Endothelial cell of umbilical vein (primary cell): ENCODE measurements at regions not wholly inside any gene's neighbourhood (a gene's known extent, or its start where the extent isn't known, plus 50 kb on each side); places are given as distances from the start of the nearest gene placed in this dataset.

Source experiments
- BruUV-seq: library from RNA; stranded (reverse); fragments of 400-500 nt; replicated peaks from 2 replicates; lab custom pipeline; 2021; lab: Mats Ljungman, UMichigan
- CTCF ChIA-PET: fragments of 300-600, 350-600 bp; sonication (Branson Sonifier 250); formaldehyde crosslinking; loops from one replicate; lab custom pipeline; 2021; ENCODE audit warnings: antibody characterized with exemption, inconsistent platforms; lab: Charles Lee
- POLR2A ChIA-PET: fragments of 300-600, 350-600 bp; sonication (Branson Sonifier 250); formaldehyde crosslinking; loops from one replicate; lab custom pipeline; 2021; ENCODE audit warnings: antibody characterized with exemption, inconsistent platforms; lab: Charles Lee
- DNase-seq: peaks from one replicate; pipeline ENCODE4 v3.0.0-alpha.2; 2011; ENCODE audit warnings: low read depth, low spot score
- FAIRE-seq: peaks from 2 replicates; lab custom pipeline; 2011; peaks lifted over from hg19 to GRCh38; lab: Jason Lieb, UNC
- H2AFZ ChIP-seq: 2 replicates; pipeline ENCODE4 v1.6.0; 2012; ENCODE audit warnings: low read depth, low read length, control low read depth, inconsistent platforms
- H3K27ac ChIP-seq: 2 replicates; pipeline ENCODE4 v1.5.1; 2011; ENCODE audit warnings: low read depth, mild to moderate bottlenecking, control low read depth, low read length, moderate library complexity; ENCODE audit not compliant: insufficient read depth
- H3K27me3 ChIP-seq, 2 experiments: 2 replicates each; pipeline versions ENCODE4 v1.6.0 to v1.6.1; 2011; ENCODE audit warnings: low read length in 2 of 2, mixed read lengths in 1 of 2; ENCODE audit not compliant: control insufficient read depth in 2 of 2, insufficient read depth in 2 of 2
- H3K36me3 ChIP-seq, 2 experiments: 2 replicates in 1 of 2; 3 replicates in 1 of 2; pipeline ENCODE4 v1.5.1; 2011; ENCODE audit warnings: low read length in 2 of 2, mild to moderate bottlenecking in 1 of 2, moderate library complexity in 1 of 2; ENCODE audit not compliant: control insufficient read depth in 2 of 2, insufficient read depth in 2 of 2; ENCODE audit errors: extremely low read depth in 1 of 2
- H3K4me1 ChIP-seq: 3 replicates; pipeline ENCODE4 v1.5.1; 2011; ENCODE audit warnings: mild to moderate bottlenecking, low read length; ENCODE audit not compliant: control insufficient read depth, insufficient read depth; ENCODE audit errors: extremely low read depth
- H3K4me2 ChIP-seq: 2 replicates; pipeline ENCODE4 v1.6.1; 2011; ENCODE audit warnings: low read length, control low read depth, mixed read lengths; ENCODE audit not compliant: insufficient read depth
- H3K4me3 ChIP-seq, 3 experiments: fragments of 200-600 bp in 1 of 3; sonication (generic), shearing (Covaris generic) in 1 of 3; replicated peaks in 1 of 3; 2 replicates each; pipeline ENCODE4 v1.5.1; 2011 to 2016; ENCODE audit warnings: control low read depth in 3 of 3, low read length in 3 of 3, mild to moderate bottlenecking in 2 of 3, inconsistent platforms in 1 of 3, low read depth in 1 of 3, moderate library complexity in 1 of 3; ENCODE audit not compliant: insufficient read depth in 1 of 3
- H3K79me2 ChIP-seq: 2 replicates; pipeline ENCODE4 v1.6.0; 2012; ENCODE audit warnings: low read length, inconsistent platforms; ENCODE audit not compliant: control insufficient read depth, insufficient read depth
- H3K9ac ChIP-seq: replicated peaks from 2 replicates; pipeline ENCODE3; 2011; ENCODE audit warnings: low read length, control low read depth; ENCODE audit not compliant: insufficient read depth; ENCODE audit errors: extremely low read depth
- H3K9me1 ChIP-seq: replicated peaks from 3 replicates; pipeline ENCODE4 v1.6.0; 2011; ENCODE audit warnings: mild to moderate bottlenecking, low read length; ENCODE audit not compliant: control insufficient read depth, insufficient read depth; ENCODE audit errors: extremely low read depth
- H3K9me3 ChIP-seq: replicated peaks from 2 replicates; pipeline ENCODE4 v1.5.1; 2012; ENCODE audit warnings: low read length, inconsistent platforms; ENCODE audit not compliant: control insufficient read depth, insufficient read depth
- H4K20me1 ChIP-seq: replicated peaks from 2 replicates; pipeline ENCODE3; 2011; ENCODE audit warnings: mild to moderate bottlenecking, low read length; ENCODE audit not compliant: control insufficient read depth, insufficient read depth; ENCODE audit errors: extremely low read depth
- CTCF ChIP-seq, 2 donors: IDR thresholded peaks; 1 replicate in 1 of 2; 2 replicates in 1 of 2; pipeline ENCODE4 v1.5.1; 2011; ENCODE audit warnings: low read length in 2 of 2, mild to moderate bottlenecking in 2 of 2, moderate library complexity in 2 of 2, control low read depth in 1 of 2, inconsistent platforms in 1 of 2, low read depth in 1 of 2; ENCODE audit not compliant: insufficient read depth in 1 of 2; ENCODE audit errors: extremely low read depth in 1 of 2
- EZH2 ChIP-seq: IDR thresholded peaks from 2 replicates; pipeline ENCODE4 v1.6.1; 2012; ENCODE audit warnings: borderline replicate concordance, low read depth, mild to moderate bottlenecking, moderate library complexity, low read length, inconsistent platforms; ENCODE audit not compliant: severe bottlenecking
- FOS ChIP-seq: IDR thresholded peaks from 2 replicates; pipeline ENCODE4 v1.6.1; 2011; ENCODE audit warnings: mild to moderate bottlenecking, low read length, moderate library complexity, borderline replicate concordance; ENCODE audit not compliant: insufficient read depth
- GATA2 ChIP-seq: IDR thresholded peaks from 2 replicates; pipeline ENCODE4 v1.7.0; 2011; ENCODE audit warnings: low read depth, mild to moderate bottlenecking, moderate library complexity, mixed read lengths, low read length; ENCODE audit not compliant: insufficient read length, insufficient read depth
- JUN ChIP-seq: IDR thresholded peaks from 2 replicates; pipeline ENCODE4 v1.6.1; 2011; ENCODE audit warnings: borderline replicate concordance, low read depth; ENCODE audit not compliant: insufficient read length, insufficient read depth
- MAX ChIP-seq: IDR thresholded peaks from 2 replicates; pipeline ENCODE4 v1.6.1; 2011; ENCODE audit not compliant: insufficient read depth, insufficient read length
- MYC ChIP-seq: IDR thresholded peaks from one replicate; pipeline ENCODE4 v1.6.1; 2011; ENCODE audit warnings: mild to moderate bottlenecking, low read depth, low read length
- POLR2A ChIP-seq: IDR thresholded peaks from 2 replicates; pipeline ENCODE4 v1.6.1; 2012; ENCODE audit warnings: low read depth, mild to moderate bottlenecking, control low read depth, low read length
- POLR2AphosphoS5 ChIP-seq: IDR thresholded peaks from 2 replicates; pipeline ENCODE4 v1.6.1; 2012; ENCODE audit warnings: low read depth, mild to moderate bottlenecking, control low read depth, low read length, moderate library complexity; ENCODE audit not compliant: insufficient read depth
- dilution Hi-C: fragments of 300-500 bp; cut with MboI; formaldehyde crosslinking; loops from one replicate; pipeline ENCODE4 v1.15.0; 2019; ENCODE audit warnings: low sequenced_read_pairs; ENCODE audit not compliant: extremely low pct_ligation_motif_present
- intact Hi-C: fragments of 100-400 bp; cut with micrococcal nuclease; formaldehyde crosslinking; loops from one replicate; pipeline ENCODE4 v1.10.0; 2022

DNA sequence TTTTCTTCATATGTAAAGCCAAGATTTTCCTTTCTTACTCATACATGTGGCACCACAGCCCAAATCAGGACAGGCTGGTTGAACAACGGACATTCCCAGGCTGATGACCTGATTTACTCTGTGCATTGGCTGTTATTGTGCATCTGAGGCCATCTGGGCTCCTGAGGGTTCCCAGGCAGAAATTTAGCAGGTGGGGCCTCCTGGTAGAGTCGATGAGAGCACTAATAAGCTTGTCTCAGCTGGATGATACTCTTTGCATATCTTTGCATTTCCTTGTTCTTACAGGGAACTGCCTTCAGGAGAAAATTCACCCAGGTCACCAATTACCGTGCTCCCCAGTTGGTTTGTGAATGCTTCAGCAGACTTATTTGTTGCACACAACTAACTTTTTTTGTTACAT is 605.1 kb downstream of the ELAVL2 start:
- no peak for FAIRE-seq
- no peaks in the 10 kb centered on the region for H3K4me1 ChIP-seq
- dilution Hi-C loops: no loop called here

More for the DNA sequence above, 605.1 kb downstream of the ELAVL2 start:
- ChIA-PET POLR2A (no interaction called here), CTCF (no interaction called here)
- intact Hi-C loops: no loop called here
- Histone ChIP-seq H3K36me3 (no peaks in the 10 kb centered on the region), H3K9me1 (no peaks in the 10 kb centered on the region), H3K27me3 (no peaks in the 10 kb centered on the region), H3K27ac (no peak overlapping the region), H4K20me1 (no peaks in the 10 kb centered on the region), H3K79me2 (no peaks in the 10 kb centered on the region), H3K4me3 (no peak overlapping the region), H3K9me3 (no peaks in the 10 kb centered on the region), H2AFZ (no peak overlapping the region), H3K4me2 (no peak overlapping the region), H3K9ac (no peak overlapping the region)
- TF ChIP-seq JUN: no peak
- TF ChIP-seq CTCF (IDR thresholded peaks at IDR 0.05; ENCODE audit: extremely low read depth in 1 of 2, insufficient read depth in 1 of 2, low read depth in 1 of 2, low read length in 2 of 2): no peak
- no peak for TF ChIP-seq MYC
- TF ChIP-seq POLR2A: no peak
- TF ChIP-seq MAX: no peak
- no peak for TF ChIP-seq FOS
- no peak for TF ChIP-seq EZH2
- no peak for TF ChIP-seq POLR2AphosphoS5
- TF ChIP-seq GATA2: no peak
- DNase-seq: no peak
- BruUV-seq: no TSS peak
